GM21737 (cell line): ENCODE measurements at regions not wholly inside any gene's neighbourhood (a gene's known extent, or its start where the extent isn't known, plus 50 kb on each side); places are given as distances from the start of the nearest gene placed in this dataset.

Source experiments
- ATAC-seq: cut with Tn5 transposase; IDR thresholded peaks from one replicate; pipeline ENCODE4 v1.9.1; 2021; ENCODE audit warnings: mild to moderate bottlenecking, moderate library complexity; ENCODE audit not compliant: unreplicated experiment

DNA sequence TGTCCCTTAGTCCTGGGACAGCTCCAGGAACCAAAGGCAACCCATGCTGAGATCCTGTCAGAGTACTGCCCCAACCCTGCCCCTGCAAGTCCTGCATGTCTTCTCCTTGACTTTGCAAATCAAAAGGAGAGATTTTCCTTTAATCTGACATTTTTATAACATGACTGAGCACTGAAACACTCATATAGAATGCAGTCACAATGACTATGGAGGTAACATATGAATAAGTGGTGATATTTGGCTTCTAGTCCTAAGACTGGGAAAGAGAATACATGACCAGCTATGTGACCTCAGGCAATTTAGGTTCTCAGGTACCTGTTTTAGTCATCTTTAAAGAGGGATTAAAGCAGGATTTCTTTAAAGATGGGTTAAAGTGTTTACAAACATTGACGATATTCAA, 941.6 kb upstream of the CDH8 start:
- ATAC-seq: no peak

DNA sequence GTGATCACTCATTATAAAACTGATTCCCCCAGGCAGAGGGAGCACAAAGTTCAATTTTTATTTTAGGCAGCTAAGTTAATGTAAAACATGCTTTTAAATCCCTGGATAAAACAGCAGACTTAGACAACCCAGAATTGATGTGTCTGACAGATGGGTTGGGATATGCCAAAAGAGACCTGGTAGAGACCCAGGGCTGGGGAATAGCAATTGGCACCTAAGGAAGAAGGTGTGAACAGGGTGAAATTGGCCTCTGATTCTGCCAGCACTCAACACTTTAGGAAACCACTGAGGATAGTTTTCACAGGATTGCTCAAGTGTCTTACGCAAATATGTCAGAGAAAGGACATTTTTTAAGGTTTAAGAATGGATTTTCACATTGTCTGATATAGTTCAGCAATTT, 938.2 kb upstream of the CDH8 start:
- no peak for ATAC-seq

GRCh38 chr16:62970851-62971250, 934.6 kb upstream of the CDH8 start:
- no peak for ATAC-seq

DNA sequence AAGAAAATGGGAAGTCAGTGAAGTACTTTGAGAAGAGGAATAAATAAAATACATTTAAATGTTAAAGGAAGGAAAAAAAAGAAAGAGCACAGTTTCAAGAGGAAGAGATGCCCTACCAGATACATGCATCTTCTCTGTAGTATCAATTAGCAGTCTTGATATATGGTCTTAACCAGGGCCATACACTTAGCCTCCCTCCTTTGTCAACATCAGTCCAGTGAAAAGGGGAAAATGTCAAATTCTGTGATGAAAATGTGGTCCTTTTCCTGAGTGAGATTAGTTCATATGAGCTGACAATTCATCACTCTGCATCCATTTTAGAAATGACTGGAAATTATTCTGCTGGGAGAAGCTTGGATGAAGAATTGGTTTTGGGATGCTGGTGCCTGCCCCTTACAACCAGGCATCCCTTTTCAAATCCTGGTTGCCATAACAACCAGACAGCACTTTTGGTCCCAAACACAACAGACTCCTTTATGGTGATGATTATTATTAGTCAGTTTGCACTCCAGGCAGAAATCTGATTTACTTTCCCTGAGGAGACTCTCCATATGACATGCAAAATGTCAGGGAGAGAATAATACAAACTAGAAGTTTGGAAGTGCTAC, 933.6 kb upstream of the CDH8 start:
- ATAC-seq: no peak

GRCh38 chr16:62967611-62968010, 931.4 kb upstream of the CDH8 start:
- no peak for ATAC-seq

GRCh38 chr16:62967163-62967562, 930.9 kb upstream of the CDH8 start:
- no peak for ATAC-seq

GRCh38 chr16:62966626-62967025, 930.4 kb upstream of the CDH8 start:
- ATAC-seq: no peak

- no peak for ATAC-seq
Measured at GRCh38 chr16:62965831-62966230, 929.6 kb upstream of the CDH8 start.

GRCh38 chr16:62963846-62964245, 927.6 kb upstream of the CDH8 start:
- no peak for ATAC-seq

DNA sequence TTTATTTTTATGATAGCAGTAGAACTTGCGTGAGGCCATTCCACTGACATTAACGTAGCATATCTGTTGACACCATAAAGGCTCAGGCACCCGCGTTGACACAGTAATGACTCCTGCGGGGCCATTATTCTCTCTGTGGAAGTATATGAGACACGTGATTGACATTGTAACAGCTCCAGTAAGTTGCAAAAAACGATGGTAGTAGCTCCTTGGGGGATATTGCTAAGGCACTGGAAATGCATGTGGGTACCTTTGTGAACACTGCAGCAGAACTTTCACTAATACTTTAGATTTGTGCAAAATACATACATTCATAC, 918.8 kb upstream of the CDH8 start:
- no peak for ATAC-seq

GRCh38 chr16:62954144-62955032, 918.1 kb upstream of the CDH8 start:
- ATAC-seq: no peak

DNA sequence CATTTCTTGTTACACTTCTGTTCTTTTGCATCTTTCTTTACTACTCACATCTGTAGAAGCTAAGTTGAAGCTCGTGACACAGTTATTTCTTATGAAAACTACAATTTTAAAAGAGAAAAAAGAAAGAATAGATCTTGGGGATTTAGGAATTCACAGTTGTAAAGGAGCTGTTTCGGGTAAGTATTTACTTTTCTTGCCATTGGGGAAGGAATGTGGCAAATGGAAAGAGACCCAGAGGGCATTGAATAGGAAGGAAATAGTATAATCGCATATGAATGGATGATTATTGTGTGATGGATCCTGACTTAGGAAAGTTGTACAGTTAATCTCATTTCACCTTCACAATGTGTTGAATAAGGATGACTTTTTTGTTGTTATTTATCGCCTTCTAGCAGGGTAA, 914.1 kb upstream of the CDH8 start:
- ATAC-seq: no peak

- ATAC-seq: no peak
Measured at GRCh38 chr16:62940569-62940968, 904.3 kb upstream of the CDH8 start.

DNA sequence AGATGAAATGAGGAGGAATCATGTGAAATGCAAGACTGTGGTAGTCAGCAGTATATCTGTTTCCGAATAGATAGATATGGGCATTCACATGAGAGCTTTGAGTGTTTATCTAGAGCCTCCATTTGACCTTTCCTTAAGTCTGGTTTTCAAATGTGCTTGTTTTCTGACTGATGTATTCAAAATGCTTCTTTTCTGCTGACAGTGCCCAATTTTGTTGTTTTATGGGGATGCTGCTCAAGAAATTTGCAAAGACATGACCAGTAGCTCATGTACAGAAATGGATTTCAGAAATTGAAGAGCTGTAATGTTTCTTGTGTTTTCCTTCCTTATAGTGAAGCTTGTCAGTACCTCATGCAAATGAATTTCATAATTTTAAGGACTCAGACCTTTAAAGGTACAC, 903.4 kb upstream of the CDH8 start:
- no peak for ATAC-seq

- no peak for ATAC-seq
Measured at GRCh38 chr16:62933929-62934328, 897.7 kb upstream of the CDH8 start.

DNA sequence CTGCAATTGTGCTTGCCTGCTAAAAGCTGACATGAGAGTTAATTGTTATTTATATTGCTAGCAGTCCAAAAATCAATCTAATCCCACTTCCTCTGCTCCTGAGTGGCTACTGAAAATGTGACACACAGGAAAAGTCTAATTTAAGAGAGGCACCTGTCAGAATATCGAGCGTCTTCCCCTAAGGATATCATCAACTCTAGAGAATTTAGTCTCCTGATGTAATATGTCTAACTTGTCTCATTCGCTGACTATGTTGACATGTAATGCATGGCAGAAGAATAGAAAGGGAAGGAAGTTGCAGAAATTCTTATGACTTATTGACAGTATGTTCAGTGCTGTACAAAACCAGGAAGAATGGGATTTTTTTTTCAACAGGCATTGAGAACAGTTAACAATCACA, 893.4 kb upstream of the CDH8 start:
- no peak for ATAC-seq

DNA sequence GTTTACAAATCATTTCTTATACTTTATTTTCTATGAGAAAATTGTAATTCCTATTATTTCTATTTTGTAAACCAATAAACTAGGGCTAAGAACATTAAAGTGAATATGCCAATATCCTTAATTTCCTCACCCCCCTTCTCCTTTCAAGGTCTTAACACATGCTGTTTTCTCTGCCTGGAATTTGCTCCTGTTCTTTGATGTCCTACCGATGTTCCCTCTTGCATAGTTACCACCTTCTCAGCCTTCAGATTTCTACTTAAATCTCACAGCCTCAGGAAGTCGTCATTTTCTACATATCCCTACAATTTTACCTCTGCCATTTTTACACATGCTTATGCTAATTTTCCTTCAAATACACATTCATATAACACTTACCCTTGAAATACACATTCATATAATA, 890.9 kb upstream of the CDH8 start:
- ATAC-seq: no peak

- no peak for ATAC-seq
Measured at GRCh38 chr16:62926121-62926801, 890.0 kb upstream of the CDH8 start.

DNA sequence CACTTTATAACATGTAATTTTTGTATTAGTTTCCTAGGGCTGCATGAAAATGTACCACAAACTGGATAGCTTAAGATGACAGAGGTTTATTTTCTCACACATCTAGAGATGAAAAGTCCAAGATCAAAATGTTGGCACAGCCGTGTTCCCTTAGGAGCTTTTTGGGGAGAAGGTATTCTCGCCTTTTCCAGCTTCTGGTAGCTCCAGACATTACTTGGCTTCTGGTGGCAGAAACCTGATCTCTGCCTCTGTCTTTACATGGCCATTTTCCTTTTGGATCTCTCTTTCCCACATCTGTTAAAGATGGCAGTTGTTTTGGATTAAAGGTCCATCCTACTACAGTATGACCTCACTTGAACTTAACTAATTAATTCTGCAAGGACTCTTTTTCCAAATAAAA, 885.7 kb upstream of the CDH8 start:
- no peak for ATAC-seq

DNA sequence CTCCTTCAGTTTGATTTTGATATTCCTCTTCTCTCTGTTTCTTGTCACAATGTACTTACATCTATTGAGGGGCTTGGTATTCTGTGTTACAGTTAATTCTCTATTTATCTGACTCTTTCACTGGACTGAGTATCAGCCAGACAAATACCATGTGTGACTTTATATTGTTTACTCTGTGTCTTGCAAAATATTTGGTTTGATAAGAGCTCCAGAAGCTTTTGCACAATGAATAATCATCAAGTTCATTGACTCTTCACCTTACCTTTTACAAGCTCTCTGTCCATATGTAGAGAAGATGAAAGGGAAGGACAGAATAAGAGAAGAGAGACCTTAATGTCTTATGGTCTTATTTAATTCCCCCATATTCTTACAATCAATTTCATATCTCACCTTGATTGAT, 877.7 kb upstream of the CDH8 start:
- no peak for ATAC-seq

DNA sequence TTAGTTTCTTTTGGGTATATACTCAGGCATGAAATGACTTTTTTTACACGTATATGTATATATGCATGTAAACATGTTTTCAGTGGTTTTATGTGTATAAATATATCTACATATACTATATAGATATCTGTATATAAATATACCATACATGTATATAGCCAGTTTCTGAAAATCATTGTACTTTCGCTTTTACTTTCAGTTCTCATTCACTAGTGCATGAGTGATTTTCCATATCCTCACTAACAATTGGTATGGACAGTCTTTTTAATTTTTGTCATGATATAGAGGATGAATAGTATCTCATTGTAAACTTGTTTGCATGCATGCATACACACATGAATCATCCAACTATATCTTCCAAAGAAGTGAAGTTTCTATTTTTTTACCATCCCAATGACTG, 877.1 kb upstream of the CDH8 start:
- no peak for ATAC-seq

GRCh38 chr16:62909597-62909996, 873.4 kb upstream of the CDH8 start:
- ATAC-seq: no peak
